H1 (cell line): ENCODE measurements at regions not wholly inside any gene's neighbourhood (a gene's known extent, or its start where the extent isn't known, plus 50 kb on each side); places are given as distances from the start of the nearest gene placed in this dataset.

ENCODE experiments used
- BCL11A ChIP-seq, 2 experiments: IDR thresholded peaks; one replicate each; pipeline ENCODE4 v1.6.1; 2011; ENCODE audit warnings: low read depth in 2 of 2, low read length in 2 of 2, mild to moderate bottlenecking in 2 of 2
- BRCA1 ChIP-seq: IDR thresholded peaks from 2 replicates; pipeline ENCODE4 v1.6.1; 2012; ENCODE audit warnings: low read depth, low read length, improper control_type of control experiment
- POLR2A ChIP-seq, 2 experiments: IDR thresholded peaks; 1 replicate in 1 of 2; 2 replicates in 1 of 2; pipeline ENCODE4 v1.6.1; 2011; ENCODE audit warnings: low read depth in 2 of 2, low read length in 2 of 2, mild to moderate bottlenecking in 2 of 2; ENCODE audit errors: control extremely low read depth in 1 of 2
- RAD21 ChIP-seq, 2 experiments: IDR thresholded peaks in 1 of 2; conservative IDR thresholded peaks in 1 of 2; 2 replicates each; pipeline ENCODE4 v1.6.1; 2011; ENCODE audit warnings: low read depth in 2 of 2, low read length in 2 of 2, improper control_type of control experiment in 1 of 2, inconsistent platforms in 1 of 2, mild to moderate bottlenecking in 1 of 2, moderate library complexity in 1 of 2
- RFX5 ChIP-seq: IDR thresholded peaks from 2 replicates; pipeline ENCODE4 v1.6.1; 2011; ENCODE audit warnings: low read depth, low read length, improper control_type of control experiment, borderline replicate concordance
- RXRA ChIP-seq: IDR thresholded peaks from 2 replicates; pipeline ENCODE4 v1.6.1; 2011; ENCODE audit warnings: low read depth, mild to moderate bottlenecking, low read length, moderate library complexity; ENCODE audit not compliant: insufficient read depth
- TAF1 ChIP-seq: IDR thresholded peaks from 2 replicates; pipeline ENCODE4 v1.6.1; 2011; ENCODE audit warnings: mild to moderate bottlenecking, low read depth, low read length
- YY1 ChIP-seq: IDR thresholded peaks from 2 replicates; pipeline ENCODE4 v1.6.1; 2011; ENCODE audit warnings: low read depth, mild to moderate bottlenecking, low read length
- TF ChIP-seq, protein P1 (sequence below): IDR thresholded peaks from 2 replicates; pipeline ENCODE4 v1.6.1; 2012; ENCODE audit warnings: inconsistent platforms
- TF ChIP-seq, protein P2 (sequence below), 3 experiments: IDR thresholded peaks; 1 replicate in 2 of 3; 2 replicates in 1 of 3; pipeline versions ENCODE4 v1.5.1 to v1.6.1; 2011; ENCODE audit warnings: low read length in 3 of 3, mild to moderate bottlenecking in 3 of 3, inconsistent platforms in 2 of 3, low read depth in 1 of 3, moderate library complexity in 1 of 3; ENCODE audit not compliant: insufficient read depth in 1 of 3; ENCODE audit errors: control extremely low read depth in 1 of 3

DNA sequence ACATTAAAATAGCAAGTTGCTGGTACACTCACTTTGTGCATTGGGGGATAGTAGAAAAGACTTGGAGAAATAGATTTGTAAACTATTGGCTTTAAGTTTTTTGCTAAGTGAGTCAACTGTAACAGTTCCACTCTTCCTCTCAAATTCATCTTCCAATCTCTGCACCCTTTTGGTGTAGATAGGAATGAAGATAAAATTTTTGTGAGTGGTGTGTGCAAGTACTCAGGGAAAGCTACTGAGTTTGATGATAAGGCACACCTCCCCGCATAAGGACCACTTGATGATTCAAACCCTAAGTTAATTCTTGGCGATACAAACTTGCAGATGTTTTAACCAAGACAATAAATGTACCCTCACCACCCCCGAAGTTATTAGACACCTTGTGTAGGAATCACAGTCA, 168.3 kb upstream of the SLITRK1 start:
- TF ChIP-seq POLR2A (IDR thresholded peaks at IDR 0.05; ENCODE audit: control extremely low read depth in 1 of 2, low read depth in 2 of 2, low read length in 2 of 2) (no peak), YY1 (no peak), BRCA1 (no peak), TAF1 (no peak), BCL11A (IDR thresholded peaks at IDR 0.05; ENCODE audit: low read depth in 2 of 2, low read length in 2 of 2) (no peak), RFX5 (no peak), RXRA (no peak), RAD21 (IDR thresholded peaks at IDR 0.05 in 1 of 2, conservative IDR thresholded peaks at IDR 0.05 in 1 of 2; ENCODE audit: low read depth in 2 of 2, low read length in 2 of 2) (no peak)
- TF ChIP-seq, protein P1, sequence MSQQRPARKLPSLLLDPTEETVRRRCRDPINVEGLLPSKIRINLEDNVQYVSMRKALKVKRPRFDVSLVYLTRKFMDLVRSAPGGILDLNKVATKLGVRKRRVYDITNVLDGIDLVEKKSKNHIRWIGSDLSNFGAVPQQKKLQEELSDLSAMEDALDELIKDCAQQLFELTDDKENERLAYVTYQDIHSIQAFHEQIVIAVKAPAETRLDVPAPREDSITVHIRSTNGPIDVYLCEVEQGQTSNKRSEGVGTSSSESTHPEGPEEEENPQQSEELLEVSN: no peak
- TF ChIP-seq, protein P2, sequence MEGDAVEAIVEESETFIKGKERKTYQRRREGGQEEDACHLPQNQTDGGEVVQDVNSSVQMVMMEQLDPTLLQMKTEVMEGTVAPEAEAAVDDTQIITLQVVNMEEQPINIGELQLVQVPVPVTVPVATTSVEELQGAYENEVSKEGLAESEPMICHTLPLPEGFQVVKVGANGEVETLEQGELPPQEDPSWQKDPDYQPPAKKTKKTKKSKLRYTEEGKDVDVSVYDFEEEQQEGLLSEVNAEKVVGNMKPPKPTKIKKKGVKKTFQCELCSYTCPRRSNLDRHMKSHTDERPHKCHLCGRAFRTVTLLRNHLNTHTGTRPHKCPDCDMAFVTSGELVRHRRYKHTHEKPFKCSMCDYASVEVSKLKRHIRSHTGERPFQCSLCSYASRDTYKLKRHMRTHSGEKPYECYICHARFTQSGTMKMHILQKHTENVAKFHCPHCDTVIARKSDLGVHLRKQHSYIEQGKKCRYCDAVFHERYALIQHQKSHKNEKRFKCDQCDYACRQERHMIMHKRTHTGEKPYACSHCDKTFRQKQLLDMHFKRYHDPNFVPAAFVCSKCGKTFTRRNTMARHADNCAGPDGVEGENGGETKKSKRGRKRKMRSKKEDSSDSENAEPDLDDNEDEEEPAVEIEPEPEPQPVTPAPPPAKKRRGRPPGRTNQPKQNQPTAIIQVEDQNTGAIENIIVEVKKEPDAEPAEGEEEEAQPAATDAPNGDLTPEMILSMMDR (IDR thresholded peaks at IDR 0.05; ENCODE audit: control extremely low read depth in 1 of 3, insufficient read depth in 1 of 3, low read depth in 1 of 3, low read length in 3 of 3): no peak
